AG09309 (cell line): ENCODE measurements at regions not wholly inside any gene's neighbourhood (a gene's known extent, or its start where the extent isn't known, plus 50 kb on each side); places are given as distances from the start of the nearest gene placed in this dataset.

ENCODE experiments used
- DNase-seq: peaks from one replicate; pipeline ENCODE4 v3.0.0-alpha.2; 2010; ENCODE audit warnings: low read depth
- H3K4me3 ChIP-seq: 2 replicates; pipeline ENCODE4 v1.5.1; 2011; ENCODE audit warnings: mild to moderate bottlenecking, low read depth, low read length, moderate library complexity; ENCODE audit not compliant: control insufficient read depth
- TF ChIP-seq, protein P1 (sequence below): IDR thresholded peaks from 2 replicates; pipeline ENCODE4 v1.5.1; 2011; ENCODE audit warnings: mild to moderate bottlenecking, low read depth, low read length, inconsistent platforms; ENCODE audit not compliant: insufficient read depth, control insufficient read depth; ENCODE audit errors: missing control alignments

DNA sequence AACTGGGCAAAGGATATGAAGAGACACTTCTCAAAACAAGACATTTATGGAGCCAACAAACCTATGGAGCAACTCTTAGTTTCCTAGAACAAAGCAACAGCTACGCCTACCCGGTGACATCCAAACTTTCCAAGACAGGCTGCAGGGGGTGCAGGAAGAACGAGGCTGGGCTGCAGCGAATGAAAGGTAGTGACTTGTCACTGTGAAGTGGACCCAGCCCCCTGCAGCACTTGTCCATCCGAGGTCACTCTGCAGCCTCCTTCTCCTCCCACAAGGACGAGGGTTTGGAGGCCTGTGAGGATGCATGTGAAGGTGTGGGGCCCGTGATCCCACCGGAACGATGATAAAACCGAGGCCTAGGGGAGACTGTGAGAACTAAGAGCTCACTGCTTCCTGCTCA lies 192.6 kb upstream of the RPL38 start:
- TF ChIP-seq, protein P1, sequence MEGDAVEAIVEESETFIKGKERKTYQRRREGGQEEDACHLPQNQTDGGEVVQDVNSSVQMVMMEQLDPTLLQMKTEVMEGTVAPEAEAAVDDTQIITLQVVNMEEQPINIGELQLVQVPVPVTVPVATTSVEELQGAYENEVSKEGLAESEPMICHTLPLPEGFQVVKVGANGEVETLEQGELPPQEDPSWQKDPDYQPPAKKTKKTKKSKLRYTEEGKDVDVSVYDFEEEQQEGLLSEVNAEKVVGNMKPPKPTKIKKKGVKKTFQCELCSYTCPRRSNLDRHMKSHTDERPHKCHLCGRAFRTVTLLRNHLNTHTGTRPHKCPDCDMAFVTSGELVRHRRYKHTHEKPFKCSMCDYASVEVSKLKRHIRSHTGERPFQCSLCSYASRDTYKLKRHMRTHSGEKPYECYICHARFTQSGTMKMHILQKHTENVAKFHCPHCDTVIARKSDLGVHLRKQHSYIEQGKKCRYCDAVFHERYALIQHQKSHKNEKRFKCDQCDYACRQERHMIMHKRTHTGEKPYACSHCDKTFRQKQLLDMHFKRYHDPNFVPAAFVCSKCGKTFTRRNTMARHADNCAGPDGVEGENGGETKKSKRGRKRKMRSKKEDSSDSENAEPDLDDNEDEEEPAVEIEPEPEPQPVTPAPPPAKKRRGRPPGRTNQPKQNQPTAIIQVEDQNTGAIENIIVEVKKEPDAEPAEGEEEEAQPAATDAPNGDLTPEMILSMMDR, result no peak
- no peak overlapping the region for H3K4me3 ChIP-seq
- DNase-seq, result no peak

DNA sequence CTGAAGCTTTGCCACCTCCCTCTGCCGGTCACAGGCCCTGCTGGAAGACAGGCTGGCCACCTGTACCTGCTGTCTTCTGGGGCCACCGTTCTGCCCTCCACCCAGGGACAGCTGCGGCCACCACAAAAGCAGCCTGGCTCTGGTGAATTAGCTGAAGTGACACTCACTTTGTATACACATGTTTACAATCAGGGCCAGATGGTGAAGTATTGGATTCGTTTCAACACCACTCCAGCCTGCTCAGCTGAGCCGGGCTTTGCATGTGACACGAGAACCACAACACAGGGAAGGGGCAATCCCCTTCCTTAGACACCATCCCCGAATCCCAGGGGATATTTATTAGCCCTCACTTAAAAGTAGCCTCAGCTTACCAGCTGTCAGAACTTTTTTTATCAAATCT lies 191.5 kb upstream of the RPL38 start:
- TF ChIP-seq, protein P1, result no peak
- H3K4me3 ChIP-seq, result no peak overlapping the region
- no peak for DNase-seq

DNA sequence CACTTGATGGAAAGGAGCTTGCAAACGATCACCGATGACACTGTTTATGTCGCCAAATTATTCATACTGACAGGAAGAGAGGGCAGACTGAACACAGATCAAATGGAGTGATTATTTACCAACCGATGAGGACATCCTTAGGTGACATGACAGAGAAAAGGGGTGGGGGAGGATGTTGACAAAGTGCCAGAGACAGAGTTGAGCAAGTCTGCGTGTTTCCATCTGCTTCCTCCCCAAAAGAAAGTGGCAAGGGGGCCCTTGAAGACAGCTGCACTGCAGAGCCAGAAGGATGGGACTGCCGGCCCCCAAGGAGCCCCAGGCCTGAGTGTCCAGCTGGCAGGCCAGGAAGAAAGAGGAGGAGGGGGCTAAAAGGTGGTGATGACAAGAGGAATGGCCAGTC lies 191.0 kb upstream of the RPL38 start:
- no peak overlapping the region for H3K4me3 ChIP-seq
- TF ChIP-seq, protein P1, result no peak
- DNase-seq, result no peak

DNA sequence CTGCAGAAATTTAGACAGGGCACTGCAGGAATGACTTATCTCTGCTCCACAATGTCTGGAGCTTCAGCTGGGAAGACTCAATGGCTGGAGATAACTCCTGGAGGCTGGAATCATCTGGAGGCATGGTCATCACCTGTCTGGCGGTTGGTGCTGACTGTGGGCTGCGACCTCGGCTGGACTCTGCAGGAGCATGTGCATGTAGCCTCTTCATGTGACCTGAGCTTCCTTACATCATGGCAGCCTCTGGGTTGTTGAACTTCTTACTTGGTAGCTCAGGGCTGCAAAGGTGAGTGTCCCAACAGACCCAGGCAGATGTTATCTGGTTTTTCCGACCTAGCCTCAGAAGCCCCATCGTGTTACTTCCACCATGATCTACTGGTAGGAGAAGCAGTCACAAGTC lies 188.2 kb upstream of the RPL38 start:
- no peak for DNase-seq
- TF ChIP-seq, protein P1, result no peak

DNA sequence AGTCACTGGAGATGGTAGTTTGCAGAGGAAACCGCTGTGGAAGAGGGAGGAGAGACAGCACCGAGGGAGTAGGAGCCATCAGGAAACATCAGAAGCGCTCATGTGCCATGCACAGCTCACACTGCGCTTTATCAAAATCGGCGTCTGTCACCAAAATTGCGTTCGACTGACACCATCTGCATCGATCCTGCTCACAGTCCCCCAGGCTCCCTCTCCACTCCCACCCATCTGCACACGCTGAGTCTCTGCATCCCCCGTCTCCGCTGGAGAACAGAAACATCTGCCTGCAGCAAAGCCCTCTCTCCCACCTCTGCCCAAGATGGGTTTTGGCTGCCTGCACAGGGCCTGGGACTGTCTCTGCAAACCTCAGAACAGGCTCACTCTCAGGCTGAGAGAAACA lies 187.5 kb upstream of the RPL38 start:
- TF ChIP-seq, protein P1, result no peak
- DNase-seq, result no peak
- no peak overlapping the region for H3K4me3 ChIP-seq

More for the DNA sequence above, 188.2 kb upstream of the RPL38 start:
- H3K4me3 ChIP-seq, result no peak overlapping the region

DNA sequence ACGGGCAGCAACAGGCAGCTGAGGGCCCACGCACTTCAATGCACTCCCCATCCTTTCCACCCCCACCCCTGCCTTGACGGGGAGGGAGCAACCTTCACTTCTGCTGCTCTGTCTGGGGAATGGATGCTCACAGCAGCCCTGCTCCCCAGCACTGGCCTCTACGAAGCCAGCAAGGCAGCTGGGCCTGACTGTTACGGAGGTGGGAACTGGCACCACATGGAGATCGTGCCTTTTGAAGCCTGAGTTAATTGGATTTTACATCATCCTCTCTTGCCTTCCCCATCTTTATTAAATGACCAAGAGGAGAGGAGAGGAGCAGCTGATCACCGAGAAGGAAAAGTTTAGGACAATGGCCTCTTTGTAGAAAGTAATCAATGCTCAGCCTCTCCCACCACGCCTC lies 187.0 kb upstream of the RPL38 start:
- no peak for DNase-seq
- no peak overlapping the region for H3K4me3 ChIP-seq
- TF ChIP-seq, protein P1, result no peak

DNA sequence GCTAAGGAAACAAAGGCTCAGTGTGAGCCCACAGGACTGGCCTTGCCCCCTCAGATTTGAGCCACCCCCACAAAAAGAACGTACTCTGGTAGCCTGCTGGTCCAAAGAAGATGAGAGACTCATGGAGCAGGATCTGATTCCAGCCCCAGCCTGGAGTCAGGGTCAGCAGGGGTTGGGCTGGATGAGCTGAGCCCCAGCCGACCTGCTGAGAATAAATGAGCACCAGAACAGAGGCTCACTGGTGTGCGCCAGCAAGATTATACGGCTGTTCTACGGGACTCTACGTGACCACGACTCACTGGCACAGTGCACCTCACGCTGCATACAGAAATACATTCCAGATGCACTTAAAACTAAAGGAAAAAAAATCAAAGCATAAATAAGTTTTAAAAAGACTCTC lies 186.0 kb upstream of the RPL38 start:
- H3K4me3 ChIP-seq, result no peak overlapping the region
- DNase-seq, result no peak
- TF ChIP-seq, protein P1, result no peak
